GM21737 (cell line): ENCODE measurements at regions not wholly inside any gene's neighbourhood (a gene's known extent, or its start where the extent isn't known, plus 50 kb on each side); places are given as distances from the start of the nearest gene placed in this dataset.

ENCODE experiments used
- ATAC-seq: cut with Tn5 transposase; IDR thresholded peaks from one replicate; pipeline ENCODE4 v1.9.1; 2021; ENCODE audit warnings: mild to moderate bottlenecking, moderate library complexity; ENCODE audit not compliant: unreplicated experiment

DNA sequence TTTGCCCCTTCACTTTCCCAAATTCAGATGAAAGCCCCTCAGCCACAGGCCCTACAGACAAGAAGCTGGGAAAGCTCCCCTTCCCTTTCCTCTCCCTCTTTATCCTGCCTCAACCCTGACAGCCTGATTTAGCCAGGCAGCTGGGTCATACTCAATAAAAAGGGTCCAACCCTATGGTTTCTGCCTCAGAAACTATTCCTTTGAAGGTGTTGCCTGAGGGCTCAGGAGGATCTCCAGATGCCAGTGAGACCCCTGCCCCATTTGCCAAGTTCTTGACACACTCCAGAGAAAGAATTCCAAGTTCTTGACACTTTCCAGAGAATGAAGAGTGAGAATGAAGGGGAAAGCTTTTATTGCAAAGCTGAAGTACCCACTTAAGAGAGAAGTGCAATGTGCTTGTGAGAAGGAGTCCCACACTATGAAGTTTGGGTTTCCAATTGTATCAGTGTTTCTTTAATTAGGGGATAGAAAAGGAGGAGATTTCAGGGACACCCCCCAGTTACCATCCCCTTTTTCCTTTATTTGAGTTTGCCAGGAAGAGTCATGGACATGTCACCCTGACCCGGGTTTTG lies 576.2 kb downstream of the METTL4 start:
- ATAC-seq: no peak

DNA sequence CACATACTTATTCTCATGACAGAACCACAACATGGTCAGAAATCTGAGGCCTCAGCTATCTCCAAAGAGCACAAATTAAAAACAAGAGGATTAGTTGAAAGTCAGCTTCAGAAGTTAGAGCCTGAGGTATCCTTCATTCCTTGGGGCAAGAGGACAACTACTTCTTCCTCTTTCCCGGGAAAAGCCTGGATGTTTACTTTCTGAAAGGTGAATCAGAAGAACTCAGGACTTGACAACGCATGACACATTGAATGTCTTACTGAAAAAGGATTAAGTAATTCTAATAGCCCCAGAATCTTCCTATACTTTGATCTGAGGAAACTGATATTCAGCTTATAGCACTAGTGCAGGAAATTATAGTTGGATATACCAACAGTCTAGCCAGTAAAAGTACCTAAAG lies 573.2 kb downstream of the METTL4 start:
- no peak for ATAC-seq

DNA sequence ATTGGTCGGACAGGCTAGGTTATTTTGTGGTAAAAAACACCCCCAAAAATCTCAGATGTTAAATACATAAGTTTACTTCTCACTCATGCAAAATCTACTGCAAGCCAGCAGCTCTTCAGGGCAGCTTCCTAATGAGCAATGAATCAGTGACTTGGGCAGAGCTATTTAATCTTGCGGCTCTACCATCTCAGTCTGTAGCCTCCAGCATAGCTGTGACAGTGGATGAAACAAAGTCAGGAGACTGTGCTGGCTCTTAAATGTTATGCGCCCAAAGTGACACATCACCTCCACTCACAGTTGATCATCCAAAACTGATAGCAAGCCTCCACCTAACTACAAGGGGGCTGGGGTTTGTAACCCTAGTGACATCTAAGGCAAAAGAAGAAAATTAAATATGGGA lies 571.9 kb downstream of the METTL4 start:
- no peak for ATAC-seq

DNA sequence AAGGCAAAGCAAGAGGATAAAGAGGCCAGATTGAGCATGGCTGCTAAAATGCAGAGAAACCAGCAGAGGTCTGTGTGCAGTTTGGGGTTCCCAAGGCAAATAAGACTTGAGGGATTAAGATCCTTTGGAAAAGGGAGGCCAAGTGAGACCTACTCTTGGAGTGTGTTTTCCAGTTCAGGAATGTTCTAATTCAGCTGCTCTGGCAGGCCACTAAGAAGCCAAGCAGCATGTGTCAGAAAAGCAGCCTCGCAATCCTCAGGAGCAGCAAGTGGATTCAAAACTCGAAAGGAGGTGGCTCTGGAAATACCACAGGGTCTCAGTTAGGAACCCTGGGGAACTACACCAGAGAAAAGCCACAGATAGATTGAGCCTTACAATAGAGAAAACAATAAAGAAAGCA lies 569.2 kb downstream of the METTL4 start:
- ATAC-seq: no peak

DNA sequence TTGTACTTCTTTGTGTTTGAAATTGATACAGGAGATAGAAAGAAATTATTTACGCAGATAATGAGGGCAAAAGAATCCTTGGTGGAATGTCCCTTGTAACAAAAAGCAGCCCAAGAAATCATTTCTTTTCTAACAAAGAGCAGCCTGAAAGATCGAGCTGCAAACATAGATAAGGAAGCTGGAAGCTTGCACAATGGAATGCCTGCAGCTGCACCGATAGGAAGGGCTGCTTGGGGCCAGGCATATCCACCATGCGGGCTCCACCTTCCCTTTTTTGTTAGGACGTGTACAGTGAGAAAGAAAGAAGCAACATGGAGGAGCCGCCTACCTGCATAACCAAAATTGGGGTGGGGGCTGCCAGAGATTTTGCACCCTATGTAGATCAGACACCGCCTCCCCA lies 568.7 kb downstream of the METTL4 start:
- ATAC-seq: no peak

DNA sequence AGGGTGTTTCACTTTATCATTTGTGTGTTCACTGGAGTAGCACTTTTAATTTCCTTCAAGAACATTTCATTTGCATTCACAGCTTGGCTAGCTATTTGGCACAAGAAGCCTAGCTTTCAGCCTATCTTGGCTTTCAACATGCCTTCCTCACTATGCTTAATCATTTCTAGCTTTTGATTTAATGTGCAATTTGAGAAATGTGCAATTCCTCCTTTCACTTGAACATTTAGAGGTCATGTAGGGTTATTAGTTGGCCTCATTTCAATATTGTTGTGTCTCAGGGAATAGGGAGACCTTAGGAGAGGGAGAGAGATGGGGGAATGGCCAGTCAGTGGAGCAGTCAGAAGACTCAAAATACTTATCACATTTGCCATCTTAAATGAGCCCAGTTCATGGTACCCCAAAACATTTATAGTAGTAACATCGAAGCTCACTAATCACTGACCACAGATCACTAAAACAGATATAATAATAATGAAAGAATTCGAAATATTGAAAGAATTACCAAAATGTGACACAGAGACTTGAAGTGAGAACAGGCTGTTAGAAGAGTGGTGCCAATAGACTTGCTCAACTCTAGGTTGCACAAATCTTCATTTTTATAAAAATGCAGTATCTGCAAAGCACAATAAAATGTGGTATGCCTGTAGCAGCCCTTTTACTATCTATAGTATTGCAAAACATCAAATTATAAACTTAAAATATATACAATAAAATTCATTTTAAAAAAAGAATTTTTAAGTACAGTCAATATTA lies 561.2 kb downstream of the METTL4 start:
- ATAC-seq: no peak

DNA sequence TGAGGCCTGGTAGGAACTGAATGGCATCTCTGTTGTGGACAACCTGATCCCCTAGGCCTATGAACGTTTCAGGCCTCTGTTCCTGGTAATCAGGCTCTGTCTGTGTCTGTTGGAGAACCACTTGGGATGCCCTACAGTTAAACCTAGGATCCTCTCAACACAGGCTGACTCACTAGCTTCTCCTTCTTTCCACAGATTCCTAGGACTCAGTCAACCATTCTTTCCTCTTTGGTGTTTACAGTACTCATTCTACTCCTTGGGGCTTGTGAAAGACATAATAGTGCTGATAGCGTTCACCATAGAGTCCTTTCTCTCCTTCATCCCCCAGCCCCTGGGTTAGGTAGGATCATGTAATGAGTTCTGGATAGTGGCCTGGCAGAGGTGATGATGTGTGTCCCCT lies 544.3 kb downstream of the METTL4 start:
- ATAC-seq: no peak

DNA sequence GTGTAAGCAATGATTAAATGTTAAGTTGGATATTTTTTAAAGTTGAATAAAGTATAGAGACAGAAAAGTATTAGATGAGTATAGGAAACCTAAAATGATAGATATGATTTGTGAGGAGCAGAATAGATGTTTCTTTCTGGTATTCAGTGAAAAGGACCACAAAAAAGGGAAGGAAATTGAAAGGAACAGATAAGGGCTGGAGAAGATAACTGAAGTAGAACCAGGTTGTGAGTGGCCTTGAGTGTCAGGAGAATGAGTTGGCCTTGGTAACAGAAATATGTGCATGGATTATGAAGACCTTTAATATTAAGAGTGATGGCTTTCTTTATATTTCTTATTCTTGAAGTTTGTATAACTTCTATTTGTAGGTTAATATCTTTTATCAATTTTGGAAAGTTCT lies 543.5 kb downstream of the METTL4 start:
- no peak for ATAC-seq

DNA sequence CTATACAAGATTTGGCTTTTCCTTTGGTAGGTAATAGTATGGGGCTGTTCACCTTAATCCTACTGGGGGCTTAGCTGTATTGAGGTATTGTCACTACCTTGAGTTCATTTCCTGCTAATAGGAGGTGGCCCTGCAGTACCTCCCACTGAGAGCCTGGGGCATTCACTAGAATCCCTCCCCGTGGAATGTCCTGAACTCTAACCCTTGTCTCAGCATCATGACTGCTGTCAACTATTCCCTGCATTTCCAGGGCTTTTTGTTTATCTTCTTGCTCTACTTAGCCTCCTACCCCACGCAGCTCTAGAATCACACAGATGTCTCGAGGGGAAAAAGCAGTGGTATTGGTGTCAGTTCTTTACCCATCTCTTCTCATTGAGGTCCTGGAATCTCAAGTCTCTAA lies 542.3 kb downstream of the METTL4 start:
- ATAC-seq: no peak

DNA sequence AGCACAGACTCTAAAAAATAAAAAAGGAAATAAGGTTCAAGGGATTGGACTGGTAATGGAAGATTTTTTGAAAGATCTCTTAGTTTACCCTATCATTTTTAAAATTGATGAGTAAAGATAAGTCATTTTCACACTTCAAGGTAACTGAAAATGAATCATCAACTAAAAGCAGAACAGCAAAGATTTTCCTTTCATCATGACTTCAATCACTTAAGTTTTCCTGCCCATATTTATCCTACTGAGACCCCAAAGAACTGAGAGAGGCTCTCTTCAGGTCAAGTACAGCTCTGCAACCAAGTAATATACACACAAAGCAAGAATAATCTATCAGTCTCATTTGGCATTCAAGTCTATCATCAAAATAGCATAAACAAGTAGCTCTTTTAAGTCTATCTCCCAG lies 540.7 kb downstream of the METTL4 start:
- no peak for ATAC-seq

DNA sequence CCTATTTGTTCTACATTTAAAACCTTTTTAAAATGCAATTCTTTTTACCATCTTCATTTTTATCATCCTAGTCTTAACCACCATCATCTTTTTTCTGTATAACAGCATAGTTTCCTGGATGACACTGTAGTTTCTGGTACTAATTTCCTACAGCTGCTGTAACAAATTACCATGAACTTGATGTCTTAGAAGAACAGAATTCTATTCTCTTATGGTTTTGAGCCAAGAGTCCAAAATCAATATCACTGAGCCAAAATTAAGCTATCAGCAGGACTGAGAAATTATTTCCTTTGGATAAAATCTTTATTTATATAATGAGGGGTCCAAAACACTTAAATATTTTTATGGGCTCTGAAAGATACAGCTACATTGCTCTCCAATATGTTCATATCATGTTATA lies 539.3 kb downstream of the METTL4 start:
- no peak for ATAC-seq

DNA sequence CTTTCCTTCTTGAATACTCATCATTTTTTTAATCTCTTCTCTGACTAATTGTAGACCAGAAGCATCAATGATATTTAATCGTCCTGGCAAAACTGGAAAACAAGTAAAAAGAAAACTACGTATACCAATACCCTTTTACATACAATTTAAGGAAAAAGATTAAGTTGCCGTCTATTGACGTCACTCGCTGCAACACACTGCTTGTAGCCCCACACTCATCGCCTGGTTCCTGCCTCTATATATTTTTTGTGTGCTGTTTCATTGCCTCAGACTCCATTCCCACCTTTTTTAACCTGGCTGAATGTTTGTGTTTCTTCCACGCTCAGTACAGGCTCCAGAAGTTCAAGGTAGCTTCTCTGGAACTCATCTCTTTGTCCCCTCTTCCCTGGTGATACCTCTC lies 536.2 kb downstream of the METTL4 start:
- ATAC-seq: no peak

DNA sequence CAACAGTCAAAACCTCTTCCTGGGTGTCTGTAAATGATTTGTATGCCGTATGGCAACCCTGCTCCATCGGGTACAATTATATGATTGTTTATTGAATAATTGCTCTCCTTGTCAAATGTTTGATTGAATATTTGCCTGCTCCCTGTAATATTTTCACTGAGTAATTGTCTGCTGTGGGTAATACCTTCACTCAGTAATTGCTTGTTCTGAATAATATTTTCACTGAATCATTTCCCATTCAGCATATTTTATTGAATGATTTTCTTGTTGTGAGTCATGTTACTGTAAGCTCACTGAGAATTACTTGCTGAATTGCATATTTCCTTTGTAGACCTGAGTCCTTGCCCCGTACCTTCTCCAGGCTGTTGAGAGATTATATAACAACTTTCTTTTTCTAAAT lies 535.2 kb downstream of the METTL4 start:
- ATAC-seq: no peak

DNA sequence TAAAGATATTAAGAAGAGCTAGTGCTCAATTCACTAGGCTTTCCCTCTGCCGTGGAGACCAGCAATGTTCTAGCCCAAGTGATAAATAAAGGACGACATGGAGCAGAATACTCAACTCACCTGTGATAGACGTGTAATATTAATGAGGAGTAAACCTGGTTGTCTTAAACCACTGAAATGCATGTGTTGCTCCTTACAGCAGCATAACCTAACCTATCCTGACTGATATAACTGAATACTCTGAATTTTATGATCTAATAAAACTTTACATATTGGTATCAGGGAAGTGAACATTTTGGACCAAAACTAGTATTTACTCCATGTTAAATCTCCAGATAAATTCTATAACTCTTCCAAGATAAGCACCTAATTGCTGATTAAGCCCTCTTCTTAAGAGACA lies 531.0 kb downstream of the METTL4 start:
- no peak for ATAC-seq

DNA sequence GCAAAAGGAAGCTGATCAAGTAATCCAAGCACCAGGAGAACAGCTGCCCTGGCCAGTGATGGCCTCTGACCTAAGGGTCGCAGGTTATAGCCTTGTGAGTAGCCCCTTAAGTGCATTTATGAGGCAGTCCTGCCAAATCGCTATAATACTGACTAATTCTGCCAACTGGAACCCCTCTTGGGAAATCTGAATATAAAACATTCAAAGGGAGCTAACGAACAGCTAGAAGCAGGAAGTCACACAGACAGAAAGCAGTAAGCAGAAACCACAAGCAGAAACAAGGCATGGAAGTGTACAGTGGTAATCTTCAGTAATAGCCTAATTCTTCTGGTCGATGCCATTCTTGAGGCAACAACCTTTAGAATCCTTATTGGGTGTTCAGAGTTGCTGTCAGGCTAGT lies 521.3 kb downstream of the METTL4 start:
- ATAC-seq: no peak

DNA sequence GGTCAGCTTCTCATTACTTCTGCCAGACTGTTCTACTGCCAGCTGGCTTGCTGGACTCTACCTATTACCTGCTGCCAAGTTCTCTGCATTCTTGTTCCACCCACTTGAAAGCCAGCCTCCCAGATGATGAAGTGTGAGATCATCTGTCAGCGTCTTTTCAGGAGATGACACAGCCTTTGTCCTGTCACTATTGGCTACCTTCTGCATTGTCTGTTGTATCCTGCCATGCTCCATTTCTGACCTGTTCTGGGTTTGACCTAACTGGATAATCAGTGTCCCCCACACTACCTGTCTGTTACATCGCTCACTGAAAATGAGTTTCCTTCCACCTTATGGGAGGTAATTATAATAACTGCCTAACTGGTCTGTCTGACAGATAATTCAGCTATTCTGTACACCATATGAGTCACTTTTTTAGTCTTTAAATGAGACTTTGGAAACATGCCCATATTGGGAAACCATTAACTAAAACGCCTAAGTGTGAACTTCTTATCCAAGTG lies 520.6 kb downstream of the METTL4 start:
- ATAC-seq: no peak

DNA sequence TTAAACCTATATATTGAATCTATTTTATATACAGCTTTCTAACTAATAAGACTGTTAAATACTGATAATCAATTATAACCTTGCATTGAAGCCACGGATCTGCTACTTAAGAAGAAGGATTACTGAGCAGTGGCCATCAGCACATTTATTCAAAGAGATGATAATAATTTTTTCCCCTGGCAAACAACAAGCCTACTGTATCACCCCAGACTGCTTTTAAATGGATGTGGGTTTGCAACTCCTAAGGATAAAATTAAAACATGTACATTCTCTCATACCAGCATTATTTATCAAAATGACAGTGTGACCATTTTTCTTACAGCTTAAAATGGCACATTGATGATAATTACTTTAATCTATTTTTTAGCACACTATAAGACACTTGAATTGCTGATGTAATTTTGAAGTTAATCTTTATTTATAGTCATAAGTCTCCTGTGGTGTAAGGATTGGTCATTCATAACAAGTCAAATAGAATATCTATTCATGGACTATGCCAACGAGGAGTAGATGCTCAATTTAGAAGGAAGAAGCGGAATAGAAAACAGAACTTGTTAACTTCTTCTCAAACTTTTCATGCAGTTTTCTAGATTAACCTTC lies 517.7 kb downstream of the METTL4 start:
- no peak for ATAC-seq

DNA sequence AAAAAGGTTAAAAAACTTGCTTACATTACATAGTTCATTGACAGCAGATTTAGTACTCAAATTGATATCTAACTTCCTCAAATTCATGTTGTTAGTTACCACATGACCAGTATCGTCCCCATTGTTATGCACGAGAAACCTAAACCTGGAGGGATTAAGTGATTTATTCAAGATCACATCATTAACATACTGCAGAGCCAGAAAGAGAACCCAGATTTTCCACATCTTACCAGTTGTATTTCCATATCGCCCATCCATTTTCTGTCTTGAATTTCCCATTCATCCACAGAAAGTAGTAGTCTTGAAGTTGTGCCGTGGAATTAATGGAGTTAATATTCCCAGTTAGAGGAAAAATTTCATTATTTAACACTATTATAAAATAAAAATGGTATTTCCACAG lies 512.0 kb downstream of the METTL4 start:
- no peak for ATAC-seq

DNA sequence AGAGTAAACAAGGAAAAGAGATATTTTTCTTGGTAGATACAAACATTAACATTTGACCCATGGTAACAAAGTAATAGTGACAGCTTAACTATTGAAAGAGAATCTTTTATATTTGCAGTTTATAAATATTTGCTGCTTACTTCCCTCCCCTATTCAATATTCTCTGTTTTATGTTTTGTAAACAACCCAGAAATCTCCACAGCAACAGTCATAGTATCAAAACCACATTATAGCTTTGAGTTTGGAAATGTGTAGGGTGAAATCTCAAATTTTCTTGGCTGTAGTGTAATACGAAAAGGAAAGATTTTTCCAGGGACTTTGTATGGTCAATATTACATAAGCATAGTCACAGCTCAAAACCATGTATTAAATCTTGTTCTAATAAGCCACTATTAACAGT lies 511.2 kb downstream of the METTL4 start:
- ATAC-seq: no peak

DNA sequence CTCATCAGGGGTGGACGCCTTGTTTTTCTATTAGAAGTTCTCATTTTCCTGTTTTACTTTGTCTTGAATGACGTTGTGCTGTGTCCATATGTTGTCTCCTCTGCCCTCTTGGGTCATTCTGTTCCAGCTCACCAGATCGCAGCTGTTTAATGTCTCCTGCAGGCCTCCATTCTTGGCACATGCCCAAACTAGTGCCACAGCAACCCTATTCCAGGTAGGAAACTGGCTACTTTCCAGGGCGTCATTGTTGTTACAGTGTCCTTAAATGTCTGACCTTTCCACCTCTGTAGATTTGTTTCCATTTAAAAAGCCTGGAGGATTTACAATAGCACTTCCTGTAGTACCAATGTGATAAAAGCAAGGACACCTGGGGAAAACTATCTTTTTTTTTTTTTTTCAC lies 500.7 kb downstream of the METTL4 start:
- ATAC-seq: no peak

DNA sequence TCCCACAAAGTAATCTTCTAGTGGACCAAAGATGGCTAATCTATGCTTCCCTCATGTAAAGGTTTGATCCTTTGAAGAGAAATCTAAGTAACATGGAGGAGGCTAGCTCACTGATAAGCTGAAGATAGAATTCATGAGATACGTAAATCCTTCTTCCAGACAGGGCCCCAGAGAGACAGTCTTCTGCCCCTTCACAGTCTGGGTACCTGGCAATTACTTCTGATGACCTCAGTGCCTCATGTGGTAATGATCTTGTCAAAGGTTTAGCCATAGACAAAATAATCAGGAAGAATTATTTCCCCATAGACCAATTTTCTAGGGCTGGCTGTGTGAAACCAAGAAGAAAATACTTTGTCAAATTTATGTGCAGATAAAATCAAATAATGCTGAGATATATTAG lies 495.8 kb downstream of the METTL4 start:
- ATAC-seq: no peak

DNA sequence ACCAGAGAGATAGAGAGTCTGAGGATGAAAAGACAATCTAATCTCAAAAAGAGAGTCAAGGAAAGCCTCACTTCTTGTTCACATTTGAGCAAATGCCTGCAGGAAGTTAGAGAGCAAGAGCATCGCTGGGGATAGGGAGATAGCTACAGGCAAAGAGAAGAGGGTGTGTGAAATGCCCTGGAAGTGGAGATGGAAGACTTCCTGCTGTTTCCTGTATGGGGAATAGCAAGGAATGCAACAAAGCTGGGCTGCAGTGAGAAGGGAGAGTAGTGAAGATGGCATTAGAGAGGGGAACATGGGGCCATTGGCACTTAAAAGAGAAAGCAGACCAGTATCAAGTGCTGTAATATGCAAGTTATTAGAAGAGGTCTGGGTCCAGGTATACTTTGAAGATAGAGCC lies 488.6 kb downstream of the METTL4 start:
- no peak for ATAC-seq
